OCI-LY7 (cell line): ENCODE measurements at regions not wholly inside any gene's neighbourhood (a gene's known extent, or its start where the extent isn't known, plus 50 kb on each side); places are given as distances from the start of the nearest gene placed in this dataset.

Experiments
- BruUV-seq: library from RNA; stranded (reverse); fragments of 400-500 nt; replicated peaks from 2 replicates; lab custom pipeline; 2021; lab: Mats Ljungman, UMichigan
- CTCF ChIA-PET: fragments of 300-600 bp; sonication (Branson Sonifier 250); formaldehyde crosslinking; loops from one replicate; lab custom pipeline; 2022; ENCODE audit warnings: antibody characterized with exemption; ENCODE audit not compliant: unreplicated experiment; lab: Charles Lee
- POLR2A ChIA-PET: fragments of 300-600 bp; sonication (Branson Sonifier 250); formaldehyde crosslinking; loops from one replicate; lab custom pipeline; 2022; ENCODE audit warnings: antibody characterized with exemption; lab: Charles Lee
- DNase-seq: peaks from one replicate; pipeline ENCODE4 v3.0.0-alpha.2; 2015; ENCODE audit warnings: low spot score
- H2AFZ ChIP-seq: fragments of 200-600 bp; sonication (generic), shearing (Covaris generic); 2 replicates; pipeline ENCODE4 v1.6.1; 2014; ENCODE audit warnings: mild to moderate bottlenecking, antibody characterized with exemption, low read length, moderate library complexity
- H3K27ac ChIP-seq: fragments of 200-600 bp; sonication (generic); 2 replicates; pipeline ENCODE4 v1.5.1; 2014; ENCODE audit warnings: mixed run types, low read depth, mild to moderate bottlenecking, moderate library complexity, low read length, inconsistent platforms; ENCODE audit not compliant: poor library complexity, severe bottlenecking
- H3K36me3 ChIP-seq: fragments of 200-600 bp; sonication (generic); 2 replicates; pipeline ENCODE4 v1.6.1; 2014; ENCODE audit warnings: mild to moderate bottlenecking, antibody characterized with exemption, low read length, moderate library complexity, mixed read lengths; ENCODE audit not compliant: insufficient read depth
- H3K4me1 ChIP-seq: fragments of 200-600 bp; sonication (generic); 2 replicates; pipeline ENCODE4 v1.5.1; 2014; ENCODE audit warnings: mild to moderate bottlenecking, low read length; ENCODE audit not compliant: insufficient read depth, poor library complexity, severe bottlenecking
- H3K4me2 ChIP-seq: fragments of 200-600 bp; sonication (generic); 2 replicates; pipeline ENCODE4 v1.6.1; 2014; ENCODE audit warnings: mild to moderate bottlenecking, low read length
- H3K4me3 ChIP-seq: fragments of 200-600 bp; sonication (generic); 2 replicates; pipeline ENCODE4 v1.5.1; 2014; ENCODE audit warnings: mild to moderate bottlenecking, low read depth, low read length; ENCODE audit not compliant: poor library complexity, severe bottlenecking
- H3K79me2 ChIP-seq: fragments of 200-600 bp; sonication (generic); 2 replicates; pipeline ENCODE4 v1.6.1; 2016; ENCODE audit warnings: low read depth, mild to moderate bottlenecking, low read length, moderate library complexity, mixed read lengths; ENCODE audit not compliant: insufficient read depth
- H3K9me2 ChIP-seq: fragments of 200-600 bp; sonication (generic); 2 replicates; pipeline ENCODE4 v1.6.1; 2016; ENCODE audit warnings: mild to moderate bottlenecking, low read length, mixed read lengths; ENCODE audit not compliant: insufficient read depth
- H3K9me3 ChIP-seq: fragments of 200-600 bp; sonication (generic); 2 replicates; pipeline ENCODE4 v1.6.1; 2014; ENCODE audit warnings: mild to moderate bottlenecking, mixed run types, low read length, mixed read lengths
- H4K20me1 ChIP-seq: fragments of 200-600 bp; sonication (generic); 2 replicates; pipeline ENCODE4 v1.6.1; 2014; ENCODE audit warnings: mild to moderate bottlenecking, antibody characterized with exemption, low read length, moderate library complexity, mixed read lengths; ENCODE audit not compliant: insufficient read depth
- EZH2phosphoT487 ChIP-seq: fragments of 200-600 bp; sonication (generic); IDR thresholded peaks from 2 replicates; pipeline ENCODE4 v1.6.1; 2018; ENCODE audit warnings: low read depth, borderline replicate concordance, mild to moderate bottlenecking, mixed run types, antibody characterized with exemption, low read length, moderate library complexity, mixed read lengths
- intact Hi-C: fragments of 100-400 bp; cut with micrococcal nuclease; formaldehyde crosslinking; loops from one replicate; pipeline ENCODE4 v1.10.0; 2022; ENCODE audit not compliant: unreplicated experiment
- TF ChIP-seq, protein P1 (sequence below): fragments of 200-600 bp; sonication (generic); conservative IDR thresholded peaks from 2 replicates; pipeline ENCODE4 v1.5.1; 2014; ENCODE audit warnings: mild to moderate bottlenecking, antibody characterized with exemption, low read length, moderate library complexity, mixed read lengths

DNA sequence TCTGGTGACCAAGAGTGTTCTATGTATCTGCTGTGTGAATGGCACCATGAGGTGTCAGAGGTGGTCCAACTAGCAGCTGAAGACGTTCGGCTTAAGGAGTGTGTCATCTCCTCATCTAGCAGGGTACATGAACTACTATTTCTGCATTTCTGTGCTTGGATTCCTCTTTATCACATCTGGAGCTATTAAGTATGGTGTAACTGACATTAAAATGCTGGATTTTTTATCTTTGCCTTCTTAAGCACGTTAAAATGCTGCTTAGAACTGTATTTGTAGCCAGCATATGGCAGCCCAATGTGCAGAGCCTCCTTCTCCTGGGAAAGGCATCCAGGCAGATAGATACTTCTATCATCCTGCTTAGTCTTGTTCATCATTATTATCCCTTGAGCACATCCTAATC is 409.3 kb upstream of the MMADHC start:
- DNase-seq: no peak
- H2AFZ ChIP-seq: no peak overlapping the region
- intact Hi-C loops: no loop called here
- H4K20me1 ChIP-seq: no peaks in the 10 kb centered on the region
- H3K36me3 ChIP-seq: no peaks in the 10 kb centered on the region
- no peaks in the 10 kb centered on the region for H3K9me2 ChIP-seq
- no peaks in the 10 kb centered on the region for H3K4me1 ChIP-seq
- POLR2A ChIA-PET: no interaction called here
- no peak overlapping the region for H3K4me2 ChIP-seq
- CTCF ChIA-PET: no interaction called here
- no peaks in the 10 kb centered on the region for H3K79me2 ChIP-seq
- no peaks in the 10 kb centered on the region for H3K9me3 ChIP-seq
- no TSS peak for BruUV-seq
- H3K4me3 ChIP-seq: no peak overlapping the region
- no peak overlapping the region for H3K27ac ChIP-seq
- TF ChIP-seq EZH2phosphoT487: no peak
- TF ChIP-seq, protein P1, sequence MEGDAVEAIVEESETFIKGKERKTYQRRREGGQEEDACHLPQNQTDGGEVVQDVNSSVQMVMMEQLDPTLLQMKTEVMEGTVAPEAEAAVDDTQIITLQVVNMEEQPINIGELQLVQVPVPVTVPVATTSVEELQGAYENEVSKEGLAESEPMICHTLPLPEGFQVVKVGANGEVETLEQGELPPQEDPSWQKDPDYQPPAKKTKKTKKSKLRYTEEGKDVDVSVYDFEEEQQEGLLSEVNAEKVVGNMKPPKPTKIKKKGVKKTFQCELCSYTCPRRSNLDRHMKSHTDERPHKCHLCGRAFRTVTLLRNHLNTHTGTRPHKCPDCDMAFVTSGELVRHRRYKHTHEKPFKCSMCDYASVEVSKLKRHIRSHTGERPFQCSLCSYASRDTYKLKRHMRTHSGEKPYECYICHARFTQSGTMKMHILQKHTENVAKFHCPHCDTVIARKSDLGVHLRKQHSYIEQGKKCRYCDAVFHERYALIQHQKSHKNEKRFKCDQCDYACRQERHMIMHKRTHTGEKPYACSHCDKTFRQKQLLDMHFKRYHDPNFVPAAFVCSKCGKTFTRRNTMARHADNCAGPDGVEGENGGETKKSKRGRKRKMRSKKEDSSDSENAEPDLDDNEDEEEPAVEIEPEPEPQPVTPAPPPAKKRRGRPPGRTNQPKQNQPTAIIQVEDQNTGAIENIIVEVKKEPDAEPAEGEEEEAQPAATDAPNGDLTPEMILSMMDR: no peak

DNA sequence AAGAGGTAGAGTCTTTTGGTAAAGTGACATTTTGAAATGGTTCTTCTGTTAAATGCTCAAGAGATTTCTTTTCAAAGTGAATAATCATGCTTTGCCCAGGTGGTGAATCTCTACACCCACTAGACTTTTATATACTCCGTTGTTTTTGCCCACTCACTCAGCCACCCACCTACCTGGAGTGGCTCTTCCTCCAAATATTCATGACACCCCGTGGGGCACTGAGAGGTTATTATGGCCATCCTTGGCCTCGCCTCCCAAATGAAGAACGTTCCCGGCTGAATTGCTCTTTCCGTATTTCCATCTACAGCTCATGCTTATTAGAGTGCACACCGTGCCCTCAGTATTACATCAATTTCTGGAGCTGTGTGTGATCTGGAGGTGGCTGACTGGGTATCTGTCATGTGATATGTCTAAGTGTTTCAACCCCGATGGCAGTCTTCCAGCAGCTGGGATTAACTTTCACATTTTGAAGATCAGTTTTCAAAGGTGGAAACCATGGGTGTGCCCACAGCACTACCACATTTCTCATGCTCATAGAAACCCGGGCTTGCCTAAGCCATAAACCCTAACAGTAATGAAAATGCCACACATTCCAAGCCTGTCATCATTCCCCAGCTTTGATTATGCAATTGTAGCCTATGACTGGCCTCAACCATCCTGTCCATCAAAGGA is 406.6 kb upstream of the MMADHC start:
- no peak overlapping the region for H3K4me3 ChIP-seq
- no peaks in the 10 kb centered on the region for H3K4me1 ChIP-seq
- no peak overlapping the region for H2AFZ ChIP-seq
- CTCF ChIA-PET: no interaction called here
- POLR2A ChIA-PET: no interaction called here
- no peaks in the 10 kb centered on the region for H3K9me3 ChIP-seq
- no peaks in the 10 kb centered on the region for H4K20me1 ChIP-seq
- H3K27ac ChIP-seq: no peak overlapping the region
- H3K9me2 ChIP-seq: no peaks in the 10 kb centered on the region
- no peak for TF ChIP-seq EZH2phosphoT487
- TF ChIP-seq, protein P1: no peak
- no peak overlapping the region for H3K4me2 ChIP-seq
- intact Hi-C loops: no loop called here
- no peaks in the 10 kb centered on the region for H3K36me3 ChIP-seq
- BruUV-seq: no TSS peak
- no peak for DNase-seq
- H3K79me2 ChIP-seq: no peaks in the 10 kb centered on the region

DNA sequence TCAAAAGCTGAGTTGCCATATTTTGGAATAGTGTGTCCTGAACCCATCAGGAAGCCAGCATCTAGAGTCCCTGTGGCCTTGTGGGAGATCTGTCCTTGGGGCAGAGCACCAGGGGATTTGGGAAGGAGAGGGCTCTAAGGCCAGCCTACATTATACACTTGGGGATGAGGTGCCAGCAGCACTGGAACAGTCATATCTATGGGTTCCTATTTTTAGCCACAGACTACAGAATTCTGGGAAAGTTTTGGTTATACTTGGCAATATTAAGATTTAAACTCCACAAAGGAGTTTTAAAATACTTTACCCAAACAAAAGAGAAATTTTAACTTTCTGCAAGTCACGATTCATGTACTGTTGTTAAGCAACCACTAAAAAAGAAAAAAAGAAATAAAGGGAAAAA is 405.7 kb upstream of the MMADHC start:
- H3K4me2 ChIP-seq: no peak overlapping the region
- H3K79me2 ChIP-seq: no peaks in the 10 kb centered on the region
- CTCF ChIA-PET: no interaction called here
- no TSS peak for BruUV-seq
- H3K9me2 ChIP-seq: no peaks in the 10 kb centered on the region
- intact Hi-C loops: no loop called here
- no peaks in the 10 kb centered on the region for H3K36me3 ChIP-seq
- POLR2A ChIA-PET: no interaction called here
- no peak for DNase-seq
- no peak overlapping the region for H3K27ac ChIP-seq
- no peak overlapping the region for H3K4me3 ChIP-seq
- TF ChIP-seq, protein P1: no peak
- TF ChIP-seq EZH2phosphoT487: no peak
- no peaks in the 10 kb centered on the region for H4K20me1 ChIP-seq
- H2AFZ ChIP-seq: no peak overlapping the region
- H3K4me1 ChIP-seq: no peaks in the 10 kb centered on the region
- H3K9me3 ChIP-seq: no peaks in the 10 kb centered on the region
